OCI-LY1 (cell line): ENCODE measurements at regions not wholly inside any gene's neighbourhood (a gene's known extent, or its start where the extent isn't known, plus 50 kb on each side); places are given as distances from the start of the nearest gene placed in this dataset.

Source experiments
- EZH2 ChIP-seq: fragments of 200-600 bp; sonication (generic), shearing (Covaris generic); IDR thresholded peaks from 2 replicates; pipeline ENCODE4 v1.8.0; 2017; ENCODE audit warnings: borderline replicate concordance, mixed run types, mild to moderate bottlenecking, antibody characterized with exemption, low read length, moderate library complexity, mixed read lengths
- TF ChIP-seq, protein P1 (sequence below): fragments of 200-600 bp; sonication (generic), shearing (Covaris generic); IDR thresholded peaks from 2 replicates; pipeline ENCODE4 v1.5.1; 2017; ENCODE audit warnings: mild to moderate bottlenecking, antibody characterized with exemption, low read length, moderate library complexity, mixed read lengths

- TF ChIP-seq, protein P1, sequence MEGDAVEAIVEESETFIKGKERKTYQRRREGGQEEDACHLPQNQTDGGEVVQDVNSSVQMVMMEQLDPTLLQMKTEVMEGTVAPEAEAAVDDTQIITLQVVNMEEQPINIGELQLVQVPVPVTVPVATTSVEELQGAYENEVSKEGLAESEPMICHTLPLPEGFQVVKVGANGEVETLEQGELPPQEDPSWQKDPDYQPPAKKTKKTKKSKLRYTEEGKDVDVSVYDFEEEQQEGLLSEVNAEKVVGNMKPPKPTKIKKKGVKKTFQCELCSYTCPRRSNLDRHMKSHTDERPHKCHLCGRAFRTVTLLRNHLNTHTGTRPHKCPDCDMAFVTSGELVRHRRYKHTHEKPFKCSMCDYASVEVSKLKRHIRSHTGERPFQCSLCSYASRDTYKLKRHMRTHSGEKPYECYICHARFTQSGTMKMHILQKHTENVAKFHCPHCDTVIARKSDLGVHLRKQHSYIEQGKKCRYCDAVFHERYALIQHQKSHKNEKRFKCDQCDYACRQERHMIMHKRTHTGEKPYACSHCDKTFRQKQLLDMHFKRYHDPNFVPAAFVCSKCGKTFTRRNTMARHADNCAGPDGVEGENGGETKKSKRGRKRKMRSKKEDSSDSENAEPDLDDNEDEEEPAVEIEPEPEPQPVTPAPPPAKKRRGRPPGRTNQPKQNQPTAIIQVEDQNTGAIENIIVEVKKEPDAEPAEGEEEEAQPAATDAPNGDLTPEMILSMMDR, result no peak
- TF ChIP-seq EZH2, result no peak
Observed at GRCh38 chr14:40386433-40386832, 954.2 kb upstream of the FBXO33 start.
